GM12878 (cell line): ENCODE measurements at regions not wholly inside any gene's neighbourhood (a gene's known extent, or its start where the extent isn't known, plus 50 kb on each side); places are given as distances from the start of the nearest gene placed in this dataset.

Source experiments
- ATAC-seq: fragments of 200-7000 bp; cut with Tn5 transposase; 3 replicates; pipeline ENCODE4 v1.9.1; 2020; ENCODE audit warnings: mild to moderate bottlenecking, moderate library complexity
- BruUV-seq: library from RNA; stranded (reverse); fragments of 400-500 nt; replicated peaks from 2 replicates; lab custom pipeline; 2021; lab: Mats Ljungman, UMichigan
- CTCF ChIA-PET: fragments of 300-600 bp; sonication (Branson Sonifier 250); formaldehyde crosslinking; extraction: SDS; loops from one replicate; lab custom pipeline; 2021; ENCODE audit warnings: inconsistent platforms; lab: Yijun Ruan, JAX
- POLR2A ChIA-PET: fragments of 350-600 bp; formaldehyde crosslinking; extraction: SDS; loops from one replicate; lab custom pipeline; 2021; ENCODE audit warnings: inconsistent platforms; lab: Charles Lee
- RAD21 ChIA-PET: fragments of 300-600 bp; sonication (Branson Sonifier 250); formaldehyde crosslinking; loops from one replicate; lab custom pipeline; 2023; ENCODE audit warnings: antibody characterized with exemption; ENCODE audit not compliant: unreplicated experiment; lab: Charles Lee
- SMC1A ChIA-PET: fragments of 300-600 bp; sonication (Branson Sonifier 250); formaldehyde crosslinking; loops from one replicate; lab custom pipeline; 2023; ENCODE audit not compliant: unreplicated experiment, uncharacterized antibody; lab: Charles Lee
- DNase-seq: peaks from one replicate; pipeline ENCODE4 v3.0.0-alpha.2; 2011; ENCODE audit warnings: low read depth, low spot score
- FAIRE-seq: peaks from 3 replicates; lab custom pipeline; 2011; peaks lifted over from hg19 to GRCh38; lab: Jason Lieb, UNC
- H2AFZ ChIP-seq: 2 replicates; pipeline ENCODE4 v1.6.0; 2011; ENCODE audit warnings: low read depth, low read length, control low read depth; ENCODE audit not compliant: control insufficient read depth
- H3K27ac ChIP-seq: 2 replicates; pipeline ENCODE4 v1.5.1; 2011; ENCODE audit warnings: control low read depth; ENCODE audit not compliant: control insufficient read depth, insufficient read depth
- H3K27me3 ChIP-seq, 2 experiments: replicated peaks in 1 of 2; 2 replicates each; pipeline versions ENCODE4 v1.6.0 to v1.6.1; 2011; ENCODE audit warnings: low read length in 1 of 2; ENCODE audit not compliant: control insufficient read depth in 2 of 2, insufficient read depth in 2 of 2
- H3K36me3 ChIP-seq, 2 experiments: 2 replicates each; pipeline ENCODE4 v1.5.1; 2011; ENCODE audit warnings: low read length in 1 of 2; ENCODE audit not compliant: control insufficient read depth in 2 of 2, insufficient read depth in 2 of 2
- H3K4me1 ChIP-seq: 2 replicates; pipeline ENCODE4 v1.6.1; 2011; ENCODE audit warnings: mild to moderate bottlenecking, low read length, moderate library complexity, mixed read lengths; ENCODE audit not compliant: control insufficient read depth, insufficient read depth
- H3K4me2 ChIP-seq: 2 replicates; pipeline ENCODE4 v1.6.0; 2011; ENCODE audit warnings: control low read depth; ENCODE audit not compliant: control insufficient read depth, insufficient read depth
- H3K4me3 ChIP-seq: fragments of 200-600 bp; sonication (generic); 2 replicates; pipeline ENCODE4 v1.5.1; 2016
- H3K79me2 ChIP-seq: 2 replicates; pipeline ENCODE4 v1.6.0; 2011; ENCODE audit warnings: low read length; ENCODE audit not compliant: control insufficient read depth, insufficient read depth
- H3K9ac ChIP-seq: 2 replicates; pipeline ENCODE4 v1.8.0; 2011; ENCODE audit warnings: low read length, control low read depth, mixed read lengths; ENCODE audit not compliant: control insufficient read depth, insufficient read depth
- H3K9me3 ChIP-seq: replicated peaks from 3 replicates; pipeline ENCODE4 v1.5.1; 2011; ENCODE audit warnings: mild to moderate bottlenecking, low read length; ENCODE audit not compliant: control insufficient read depth, insufficient read depth
- H4K20me1 ChIP-seq: 2 replicates; pipeline ENCODE4 v1.6.0; 2011; ENCODE audit not compliant: control insufficient read depth, insufficient read depth
- BCL11A ChIP-seq: IDR thresholded peaks from 2 replicates; pipeline ENCODE4 v1.6.1; 2011; ENCODE audit warnings: low read depth, low read length
- BHLHE40 ChIP-seq, 2 experiments: fragments of 450-650 bp in 1 of 2; IDR thresholded peaks; 2 replicates each; pipeline ENCODE4 v1.6.1; 2011 to 2017; ENCODE audit warnings: low read depth in 2 of 2, borderline replicate concordance in 1 of 2, improper control_type of control experiment in 1 of 2, low read length in 1 of 2, mild to moderate bottlenecking in 1 of 2
- BRCA1 ChIP-seq: IDR thresholded peaks from 2 replicates; pipeline ENCODE4 v1.6.1; 2011; ENCODE audit warnings: low read depth, low read length, improper control_type of control experiment
- CBX3 ChIP-seq: fragments of 200-600 bp; sonication (generic); IDR thresholded peaks from 2 replicates; pipeline ENCODE4 v1.6.1; 2016; ENCODE audit warnings: low read depth, borderline replicate concordance
- EP300 ChIP-seq, 2 experiments: fragments of 150-350 bp in 1 of 2; IDR thresholded peaks; 2 replicates each; pipeline ENCODE4 v1.6.1; 2011 to 2012; ENCODE audit warnings: low read depth in 2 of 2, low read length in 2 of 2, borderline replicate concordance in 1 of 2, improper control_type of control experiment in 1 of 2, inconsistent platforms in 1 of 2; ENCODE audit not compliant: control insufficient read depth in 1 of 2
- JUND ChIP-seq: IDR thresholded peaks from 2 replicates; pipeline ENCODE4 v1.6.1; 2012; ENCODE audit warnings: low read depth, mild to moderate bottlenecking, low read length, improper control_type of control experiment, moderate library complexity
- MTA2 ChIP-seq: fragments of 450-650 bp; IDR thresholded peaks from 2 replicates; pipeline ENCODE4 v1.6.1; 2016; ENCODE audit warnings: low read depth, mild to moderate bottlenecking, moderate library complexity
- MXI1 ChIP-seq: fragments of 150-350 bp; IDR thresholded peaks from 2 replicates; pipeline ENCODE4 v1.6.1; 2011; ENCODE audit warnings: low read depth, mild to moderate bottlenecking, inconsistent platforms, low read length, improper control_type of control experiment
- MYC ChIP-seq: IDR thresholded peaks from 2 replicates; pipeline ENCODE4 v1.6.1; 2011; ENCODE audit warnings: mild to moderate bottlenecking, low read length, moderate library complexity, inconsistent platforms; ENCODE audit not compliant: insufficient read depth, insufficient replicate concordance, insufficient read length, severe bottlenecking
- SMAD5 ChIP-seq: IDR thresholded peaks from 2 replicates; pipeline ENCODE4 v1.6.1; 2016; ENCODE audit warnings: antibody characterized with exemption, low read depth
- SMC3 ChIP-seq: IDR thresholded peaks from 2 replicates; pipeline ENCODE4 v1.6.1; 2011; ENCODE audit warnings: low read length, improper control_type of control experiment, borderline replicate concordance
- TCF3 ChIP-seq: IDR thresholded peaks from 2 replicates; pipeline ENCODE4 v1.6.1; 2012; ENCODE audit warnings: low read depth, mild to moderate bottlenecking, low read length, borderline replicate concordance; ENCODE audit not compliant: insufficient read depth
- WRNIP1 ChIP-seq: IDR thresholded peaks from 2 replicates; pipeline ENCODE4 v1.6.1; 2011; ENCODE audit warnings: low read depth, low read length, improper control_type of control experiment, borderline replicate concordance
- ZBED1 ChIP-seq: IDR thresholded peaks from 2 replicates; pipeline ENCODE4 v1.6.1; 2016; ENCODE audit warnings: borderline replicate concordance
- ZNF217 ChIP-seq: fragments of 450-650 bp; IDR thresholded peaks from 2 replicates; pipeline ENCODE4 v1.6.1; 2017; ENCODE audit warnings: antibody characterized with exemption, mild to moderate bottlenecking
- in situ Hi-C: fragments of 300-500 bp; cut with MboI; formaldehyde crosslinking; loops from 9 replicates; pipeline ENCODE4 v1.14.3; 2018; ENCODE audit warnings: mixed read lengths
- intact Hi-C: fragments of 100-400 bp; cut with micrococcal nuclease; formaldehyde crosslinking; loops from one replicate; pipeline ENCODE4 v1.14.2; 2022; ENCODE audit not compliant: unreplicated experiment
- TF ChIP-seq, protein P1 (sequence below): IDR thresholded peaks from 2 replicates; pipeline ENCODE4 v1.6.1; 2011; ENCODE audit warnings: low read depth, low read length, improper control_type of control experiment, borderline replicate concordance
- TF ChIP-seq, protein P2 (sequence below): fragments of 150-350 bp; IDR thresholded peaks from 2 replicates; pipeline ENCODE4 v1.6.1; 2014; ENCODE audit warnings: mild to moderate bottlenecking, low read depth, low read length
- TF ChIP-seq, protein P3 (sequence below): fragments of 450-650 bp; IDR thresholded peaks from 2 replicates; pipeline ENCODE4 v1.6.1; 2018; ENCODE audit warnings: mild to moderate bottlenecking, low read depth, moderate library complexity; ENCODE audit not compliant: partially characterized antibody
- TF ChIP-seq, protein P4 (sequence below): IDR thresholded peaks from 2 replicates; pipeline ENCODE4 v1.6.1; 2012; ENCODE audit warnings: low read depth, low read length, improper control_type of control experiment

DNA sequence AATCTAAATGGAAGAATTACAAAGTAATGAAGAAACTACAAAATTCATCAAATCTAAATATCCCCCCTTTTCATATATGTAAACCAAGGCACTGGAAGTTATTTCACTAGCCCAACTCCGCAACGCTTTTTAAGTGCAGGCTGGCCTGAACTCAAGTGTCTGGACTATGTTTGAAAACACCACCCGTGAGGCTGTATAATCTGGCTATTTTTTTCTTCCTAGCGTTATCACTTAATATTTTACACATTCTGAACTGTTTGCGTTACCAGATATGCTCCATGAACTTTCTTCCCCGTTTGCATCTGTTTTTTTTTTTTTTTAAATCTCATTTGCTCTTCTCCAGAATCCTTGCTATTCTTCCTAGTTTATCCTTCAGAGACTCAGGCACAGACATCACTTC, 619.5 kb upstream of the CBLB start (continued):
- TF ChIP-seq, protein P1, sequence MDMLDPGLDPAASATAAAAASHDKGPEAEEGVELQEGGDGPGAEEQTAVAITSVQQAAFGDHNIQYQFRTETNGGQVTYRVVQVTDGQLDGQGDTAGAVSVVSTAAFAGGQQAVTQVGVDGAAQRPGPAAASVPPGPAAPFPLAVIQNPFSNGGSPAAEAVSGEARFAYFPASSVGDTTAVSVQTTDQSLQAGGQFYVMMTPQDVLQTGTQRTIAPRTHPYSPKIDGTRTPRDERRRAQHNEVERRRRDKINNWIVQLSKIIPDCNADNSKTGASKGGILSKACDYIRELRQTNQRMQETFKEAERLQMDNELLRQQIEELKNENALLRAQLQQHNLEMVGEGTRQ, result no peak
- no peak for TF ChIP-seq SMAD5
- TF ChIP-seq, protein P2, sequence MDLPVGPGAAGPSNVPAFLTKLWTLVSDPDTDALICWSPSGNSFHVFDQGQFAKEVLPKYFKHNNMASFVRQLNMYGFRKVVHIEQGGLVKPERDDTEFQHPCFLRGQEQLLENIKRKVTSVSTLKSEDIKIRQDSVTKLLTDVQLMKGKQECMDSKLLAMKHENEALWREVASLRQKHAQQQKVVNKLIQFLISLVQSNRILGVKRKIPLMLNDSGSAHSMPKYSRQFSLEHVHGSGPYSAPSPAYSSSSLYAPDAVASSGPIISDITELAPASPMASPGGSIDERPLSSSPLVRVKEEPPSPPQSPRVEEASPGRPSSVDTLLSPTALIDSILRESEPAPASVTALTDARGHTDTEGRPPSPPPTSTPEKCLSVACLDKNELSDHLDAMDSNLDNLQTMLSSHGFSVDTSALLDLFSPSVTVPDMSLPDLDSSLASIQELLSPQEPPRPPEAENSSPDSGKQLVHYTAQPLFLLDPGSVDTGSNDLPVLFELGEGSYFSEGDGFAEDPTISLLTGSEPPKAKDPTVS, result no peak
- TF ChIP-seq, protein P3, sequence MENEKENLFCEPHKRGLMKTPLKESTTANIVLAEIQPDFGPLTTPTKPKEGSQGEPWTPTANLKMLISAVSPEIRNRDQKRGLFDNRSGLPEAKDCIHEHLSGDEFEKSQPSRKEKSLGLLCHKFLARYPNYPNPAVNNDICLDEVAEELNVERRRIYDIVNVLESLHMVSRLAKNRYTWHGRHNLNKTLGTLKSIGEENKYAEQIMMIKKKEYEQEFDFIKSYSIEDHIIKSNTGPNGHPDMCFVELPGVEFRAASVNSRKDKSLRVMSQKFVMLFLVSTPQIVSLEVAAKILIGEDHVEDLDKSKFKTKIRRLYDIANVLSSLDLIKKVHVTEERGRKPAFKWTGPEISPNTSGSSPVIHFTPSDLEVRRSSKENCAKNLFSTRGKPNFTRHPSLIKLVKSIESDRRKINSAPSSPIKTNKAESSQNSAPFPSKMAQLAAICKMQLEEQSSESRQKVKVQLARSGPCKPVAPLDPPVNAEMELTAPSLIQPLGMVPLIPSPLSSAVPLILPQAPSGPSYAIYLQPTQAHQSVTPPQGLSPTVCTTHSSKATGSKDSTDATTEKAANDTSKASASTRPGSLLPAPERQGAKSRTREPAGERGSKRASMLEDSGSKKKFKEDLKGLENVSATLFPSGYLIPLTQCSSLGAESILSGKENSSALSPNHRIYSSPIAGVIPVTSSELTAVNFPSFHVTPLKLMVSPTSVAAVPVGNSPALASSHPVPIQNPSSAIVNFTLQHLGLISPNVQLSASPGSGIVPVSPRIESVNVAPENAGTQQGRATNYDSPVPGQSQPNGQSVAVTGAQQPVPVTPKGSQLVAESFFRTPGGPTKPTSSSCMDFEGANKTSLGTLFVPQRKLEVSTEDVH, result no peak
- TF ChIP-seq JUND, result no peak
- no peak for TF ChIP-seq BHLHE40 (IDR thresholded peaks at IDR 0.05; ENCODE audit: borderline replicate concordance in 1 of 2, low read depth in 2 of 2, low read length in 1 of 2)
- no peak for TF ChIP-seq MXI1
- TF ChIP-seq, all 136 proteins: peak for 0

DNA sequence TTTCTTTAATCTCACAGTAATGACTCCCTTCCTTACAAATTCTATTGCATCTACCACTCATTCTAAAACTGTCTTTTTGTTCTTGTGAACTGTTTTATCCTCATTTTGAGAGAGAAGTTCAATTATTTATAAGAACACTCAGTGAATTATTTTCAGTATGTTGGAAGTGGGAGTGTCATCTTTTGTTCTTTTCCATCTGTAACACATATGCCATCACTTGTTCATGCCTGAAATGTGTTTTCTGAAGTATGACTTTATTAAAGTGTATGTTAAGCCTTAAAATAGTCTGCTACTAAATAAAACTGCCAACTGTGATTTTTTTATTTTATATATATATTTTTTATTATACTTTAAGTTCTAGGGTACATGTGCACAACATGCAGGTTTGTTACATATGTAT, 623.0 kb upstream of the CBLB start:
- Histone ChIP-seq H4K20me1 (no peaks in the 10 kb centered on the region), H3K4me2 (no peak overlapping the region), H2AFZ (no peak overlapping the region), H3K9ac (no peak overlapping the region), H3K36me3 (no peaks in the 10 kb centered on the region), H3K27me3 (no peaks in the 10 kb centered on the region), H3K4me1 (no peaks in the 10 kb centered on the region), H3K9me3 (no peaks in the 10 kb centered on the region; the same call in 2 of the 3 replicates), H3K27ac (no peak overlapping the region), H3K4me3 (no peak overlapping the region), H3K79me2 (no peaks in the 10 kb centered on the region)
- RAD21 ChIA-PET, result no interaction called here
- in situ Hi-C loops, result no loop called here
- SMC1A ChIA-PET, result no interaction called here
- FAIRE-seq (no peak), DNase-seq (no peak), ATAC-seq (no peak)
- POLR2A ChIA-PET, result interaction anchor here (0.7 kb wide), 1 partner anchor 33 kb away, joined by 3 read pairs; no protein-coding TSS in a partner anchor
- CTCF ChIA-PET, result no interaction called here
- no TSS peak for BruUV-seq
- intact Hi-C loops, result no loop called here
- TF ChIP-seq EP300 (IDR thresholded peaks at IDR 0.05; ENCODE audit: borderline replicate concordance in 1 of 2, control insufficient read depth in 1 of 2, low read depth in 2 of 2, low read length in 2 of 2) (no peak), BCL11A (no peak), MYC (no peak), MTA2 (no peak), SMC3 (no peak), WRNIP1 (no peak), CBX3 (no peak), BRCA1 (no peak), TCF3 (no peak), ZNF217 (no peak), ZBED1 (no peak)
- TF ChIP-seq, protein P4, sequence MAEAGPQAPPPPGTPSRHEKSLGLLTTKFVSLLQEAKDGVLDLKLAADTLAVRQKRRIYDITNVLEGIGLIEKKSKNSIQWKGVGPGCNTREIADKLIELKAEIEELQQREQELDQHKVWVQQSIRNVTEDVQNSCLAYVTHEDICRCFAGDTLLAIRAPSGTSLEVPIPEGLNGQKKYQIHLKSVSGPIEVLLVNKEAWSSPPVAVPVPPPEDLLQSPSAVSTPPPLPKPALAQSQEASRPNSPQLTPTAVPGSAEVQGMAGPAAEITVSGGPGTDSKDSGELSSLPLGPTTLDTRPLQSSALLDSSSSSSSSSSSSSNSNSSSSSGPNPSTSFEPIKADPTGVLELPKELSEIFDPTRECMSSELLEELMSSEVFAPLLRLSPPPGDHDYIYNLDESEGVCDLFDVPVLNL, result no peak
